ENCODE measurements at regions not wholly inside any gene's neighbourhood (a gene's known extent, or its start where the extent isn't known, plus 50 kb on each side); places are given as distances from the start of the nearest gene placed in this dataset.

- TF ChIP-seq MYC (IDR thresholded peaks at IDR 0.05; ENCODE audit: borderline replicate concordance, low read length) = no peak
- no peak for TF ChIP-seq CTCF (IDR thresholded peaks at IDR 0.05)
- no peak for TF ChIP-seq MAZ (IDR thresholded peaks at IDR 0.05; ENCODE audit: borderline replicate concordance, low read depth, low read length)
- TF ChIP-seq POLR2A (IDR thresholded peaks at IDR 0.05; ENCODE audit: low read length) = no peak
- TF ChIP-seq FOSL2 (IDR thresholded peaks at IDR 0.05) = no peak
- no peak for TF ChIP-seq FOSL2 (CRISPR knock-in tag; IDR thresholded peaks at IDR 0.05)
- TF ChIP-seq RAD21 (conservative IDR thresholded peaks at IDR 0.05 in 1 of 2, IDR thresholded peaks at IDR 0.05 in 1 of 2) = no peak
- no peak for TF ChIP-seq RNF2 (IDR thresholded peaks at IDR 0.05; ENCODE audit: borderline replicate concordance, low read depth)
Measured at GRCh38 chr12:123058481-123058880, 78.0 kb downstream of the ARL6IP4 start.

Data from A549 (cell line).